ENCODE measurements at regions not wholly inside any gene's neighbourhood (a gene's known extent, or its start where the extent isn't known, plus 50 kb on each side); places are given as distances from the start of the nearest gene placed in this dataset.

- DNase-seq (ENCODE audit: low read depth in 3 of 3) = no peak
These were observed 390.0 kb downstream of the PLK2 start for GRCh38 chr5:58069846-58070245.

DNA sequence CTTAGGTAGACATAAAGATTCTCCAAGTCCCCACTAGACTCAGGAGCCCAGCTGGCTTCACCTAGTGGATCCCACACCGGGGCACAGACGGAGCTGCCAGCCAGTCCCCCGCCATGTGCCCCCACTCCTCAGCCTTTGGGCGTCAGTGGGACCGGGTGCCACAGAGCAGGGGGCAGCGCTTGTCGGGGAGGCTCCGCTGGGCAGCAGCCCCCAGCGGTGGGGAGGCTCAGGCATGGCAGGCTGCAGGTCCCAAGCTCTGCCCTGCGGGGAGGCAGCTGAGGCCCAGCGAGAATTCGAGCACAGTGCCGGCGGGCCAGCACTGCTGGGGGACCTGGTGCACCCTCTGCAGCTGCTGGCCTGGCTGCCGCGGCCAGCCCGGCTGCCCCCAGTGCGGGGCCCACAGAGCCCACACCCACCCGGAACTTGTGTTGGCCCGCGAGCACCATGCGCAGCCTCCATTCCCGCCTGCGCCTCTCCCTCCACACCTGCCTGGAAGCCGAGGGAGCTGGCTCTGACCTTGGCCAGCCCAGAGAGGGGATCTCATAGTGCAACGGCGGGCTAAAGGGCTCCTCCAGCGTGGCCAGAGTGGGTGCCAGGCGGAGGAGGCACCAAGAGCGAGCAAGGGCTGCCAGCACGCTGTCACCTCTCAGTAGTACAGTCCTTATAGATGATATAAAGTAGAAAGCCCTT is 390.7 kb downstream of the PLK2 start:
- DNase-seq (ENCODE audit: low read depth in 3 of 3) = no peak

DNA sequence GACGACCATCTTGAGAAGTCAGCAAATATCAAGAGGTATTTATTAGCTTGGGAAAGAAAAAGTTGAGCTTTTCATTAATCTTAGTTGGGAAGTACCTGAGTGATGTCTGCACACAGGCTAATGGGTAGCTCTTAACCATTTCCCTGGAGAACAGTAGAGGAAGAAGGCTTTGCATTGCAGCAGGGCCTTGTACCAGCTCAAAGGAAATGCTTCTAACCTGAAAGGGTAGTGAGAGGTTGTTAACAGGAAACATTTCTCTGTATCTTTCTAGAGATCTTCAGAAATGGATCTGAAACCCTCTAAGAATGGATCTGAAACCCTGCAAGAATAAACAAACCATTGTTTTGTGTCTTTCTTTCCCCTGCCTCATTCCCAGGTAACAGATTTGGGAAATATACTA is 393.3 kb downstream of the PLK2 start:
- DNase-seq (ENCODE audit: low read depth in 3 of 3) = no peak

GRCh38 chr5:58066076-58066475 is 393.8 kb downstream of the PLK2 start:
- no peak for DNase-seq (ENCODE audit: low read depth in 3 of 3)

DNA sequence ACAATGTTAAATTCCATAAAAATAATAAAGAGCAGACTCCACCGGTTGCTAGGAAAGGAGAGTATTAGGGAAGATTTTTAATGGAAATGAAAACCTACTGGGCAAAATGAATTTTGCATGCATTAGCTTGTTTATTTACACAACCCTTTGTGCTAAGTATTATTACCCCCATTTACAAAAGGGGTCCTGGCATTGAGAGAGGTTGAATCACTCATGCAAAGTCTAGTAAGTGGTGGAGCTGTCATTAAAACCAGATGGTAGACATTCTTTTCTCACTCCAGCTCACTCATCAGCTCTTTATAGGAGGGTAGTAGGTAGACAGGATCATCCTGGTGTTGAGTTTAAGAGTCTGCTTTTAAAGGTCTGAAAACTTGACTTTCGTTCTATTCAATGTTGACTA is 395.1 kb downstream of the PLK2 start:
- DNase-seq (ENCODE audit: low read depth in 3 of 3) = no peak

DNA sequence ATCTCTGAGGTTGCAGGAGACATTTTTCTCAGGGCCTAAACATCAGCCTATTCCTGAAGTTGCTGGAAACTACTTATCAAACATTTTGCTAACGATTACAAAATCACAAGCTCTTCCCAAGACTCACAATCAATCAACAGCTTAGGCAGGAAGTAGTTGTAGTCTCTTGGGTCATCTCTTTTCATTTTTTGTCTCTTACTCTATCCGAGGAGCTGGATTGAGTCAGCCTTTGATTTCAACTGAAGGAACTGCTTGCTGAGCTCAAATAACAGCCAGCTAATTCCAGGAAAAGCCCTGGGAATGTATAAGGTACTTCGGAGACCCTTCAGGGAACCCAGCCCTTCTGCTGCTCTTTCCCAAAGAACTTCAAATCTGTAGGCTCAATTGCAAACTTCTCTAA is 398.9 kb downstream of the PLK2 start:
- no peak for DNase-seq (ENCODE audit: low read depth in 3 of 3)

GRCh38 chr5:58057324-58057723 is 402.6 kb downstream of the PLK2 start:
- DNase-seq (ENCODE audit: low read depth in 3 of 3) = no peak

GRCh38 chr5:58056546-58056945 is 403.3 kb downstream of the PLK2 start:
- DNase-seq (ENCODE audit: low read depth in 3 of 3) = no peak

DNA sequence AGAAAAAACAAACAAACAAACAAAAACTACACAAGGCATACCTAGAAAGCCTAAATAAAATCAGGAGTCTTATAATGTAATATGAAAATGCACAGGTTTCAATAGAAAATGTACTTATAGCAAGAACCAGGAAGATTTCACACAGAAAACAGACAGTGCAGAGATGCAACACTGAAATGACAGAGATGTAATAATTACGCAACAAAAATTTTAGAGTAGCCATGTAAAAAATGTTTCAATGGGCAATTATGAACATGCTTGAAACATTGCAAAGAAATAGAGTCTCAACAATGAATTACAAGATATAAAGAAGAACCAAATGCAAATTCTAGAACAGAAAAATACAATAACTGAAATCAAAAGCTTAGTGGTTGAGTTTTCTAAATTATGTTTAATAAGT is 405.9 kb downstream of the PLK2 start:
- DNase-seq (ENCODE audit: low read depth in 3 of 3) = no peak

DNA sequence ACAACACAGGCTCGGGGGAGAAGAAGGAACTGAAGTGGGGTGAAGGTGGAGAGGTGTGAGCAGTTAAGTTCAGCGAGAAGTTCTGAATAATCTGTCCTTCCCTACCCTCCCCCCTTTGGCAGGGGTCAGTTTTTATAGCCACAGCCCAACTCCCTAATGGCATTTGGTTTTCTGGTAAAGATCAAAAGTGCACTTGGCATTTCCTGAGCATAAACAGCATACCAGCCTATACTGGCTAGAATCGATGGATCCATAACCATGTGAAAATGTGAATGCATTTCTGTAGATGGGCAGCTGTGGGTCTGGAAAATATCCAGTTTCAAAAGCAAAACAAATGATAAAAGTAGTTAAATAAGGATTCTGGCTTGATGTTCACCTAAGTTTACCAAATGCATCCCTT is 410.9 kb downstream of the PLK2 start:
- DNase-seq (ENCODE audit: low read depth in 3 of 3) = no peak

DNA sequence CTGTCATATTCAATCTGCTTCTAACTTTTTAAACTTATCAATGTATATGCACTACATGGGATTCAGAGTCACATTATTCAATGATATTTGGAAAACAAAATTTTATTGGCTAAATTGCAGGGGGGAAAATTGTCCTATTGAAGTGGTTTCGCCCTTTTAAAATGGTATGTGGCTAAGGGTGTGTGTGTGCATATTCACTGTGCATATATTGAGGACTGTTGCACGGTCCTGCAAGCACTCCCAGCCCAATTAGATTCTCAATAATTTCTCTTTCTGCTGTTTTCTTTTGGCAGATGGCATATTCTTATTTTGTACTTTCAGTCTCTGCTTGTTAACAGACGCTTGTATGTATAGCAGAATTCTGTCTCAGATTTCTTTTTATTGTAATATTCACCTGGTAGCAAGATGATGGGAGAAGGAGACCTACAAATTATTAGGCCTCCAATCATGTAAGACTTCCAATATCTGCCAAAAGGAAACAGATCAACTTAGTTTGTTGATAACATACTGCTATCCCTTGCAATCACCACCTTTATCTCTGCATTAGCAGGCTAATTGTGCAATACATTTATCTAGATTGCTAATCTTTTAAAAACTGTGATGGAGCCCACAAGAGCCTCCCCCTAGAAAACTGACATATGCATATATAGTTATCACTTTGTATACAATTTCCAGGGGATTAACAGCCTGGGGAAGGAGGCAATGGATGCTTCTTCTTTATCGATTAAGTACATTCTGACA is 411.5 kb downstream of the PLK2 start:
- no peak for DNase-seq (ENCODE audit: low read depth in 3 of 3)

GRCh38 chr5:58046371-58046770 is 413.5 kb downstream of the PLK2 start:
- no peak for DNase-seq (ENCODE audit: low read depth in 3 of 3)

GRCh38 chr5:58044166-58044565 is 415.7 kb downstream of the PLK2 start:
- no peak for DNase-seq (ENCODE audit: low read depth in 3 of 3)

DNA sequence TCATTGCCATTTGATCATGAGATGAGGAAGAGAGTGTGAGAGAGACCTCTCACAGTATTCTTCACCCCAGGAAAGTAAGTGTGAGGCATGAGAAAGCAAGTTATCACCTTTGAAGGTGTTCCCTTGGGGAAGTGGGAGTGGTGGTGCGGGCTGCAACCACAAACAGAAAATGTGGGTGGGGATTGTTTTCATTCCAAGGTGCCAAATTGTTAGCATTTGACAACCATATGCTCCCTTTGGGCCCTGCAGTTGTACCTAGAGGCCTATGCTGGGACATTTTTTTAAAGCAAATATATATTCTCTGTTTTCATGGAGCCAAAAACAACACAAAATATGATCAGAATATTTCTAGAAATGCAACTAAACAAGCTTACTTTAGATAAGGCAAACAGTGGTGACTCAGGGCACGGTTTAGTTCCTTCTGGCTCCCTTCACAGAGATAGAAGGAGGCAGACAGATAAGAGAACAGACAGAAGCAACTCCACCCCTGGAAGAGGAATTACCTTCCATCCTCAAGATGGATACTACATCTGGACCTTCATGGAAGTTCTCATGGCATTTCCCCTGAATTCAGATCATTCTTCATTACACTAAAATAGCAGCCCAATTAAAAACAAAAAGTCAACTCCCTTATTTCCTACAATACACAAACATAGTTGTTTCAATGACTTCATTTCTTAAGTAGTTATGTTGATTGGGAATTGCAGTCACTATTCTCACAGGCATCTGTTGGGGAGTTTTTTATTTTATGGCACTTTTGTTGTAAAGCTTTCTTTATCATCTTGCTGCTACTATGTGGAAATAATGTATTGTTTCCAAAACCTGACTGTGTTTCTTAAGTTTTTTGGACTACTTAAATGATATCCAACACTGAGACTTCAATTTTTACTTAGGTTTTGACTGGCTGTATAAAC is 416.6 kb downstream of the PLK2 start:
- no peak for DNase-seq (ENCODE audit: low read depth in 3 of 3)

- DNase-seq (ENCODE audit: low read depth in 3 of 3) = no peak
These were observed 418.0 kb downstream of the PLK2 start for GRCh38 chr5:58041884-58042283.

DNA sequence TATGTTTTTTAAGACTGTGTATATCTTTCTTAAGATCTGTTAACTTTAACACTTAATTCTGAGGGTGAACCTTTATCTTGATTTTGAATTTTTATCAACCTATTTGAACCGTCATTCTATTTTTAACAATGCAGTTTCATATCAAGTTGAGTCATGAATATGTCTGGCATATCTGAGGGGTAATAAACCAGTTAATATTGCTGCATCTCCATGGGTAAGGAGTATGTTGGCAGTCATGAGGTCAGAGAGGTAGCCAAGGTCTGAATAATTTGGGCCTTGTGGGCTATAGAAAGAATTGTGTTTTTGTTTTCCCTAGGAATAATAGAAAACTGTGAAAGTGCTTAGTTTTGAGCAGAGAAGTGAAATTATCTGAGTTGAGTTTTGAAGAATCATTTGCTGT is 419.0 kb downstream of the PLK2 start:
- DNase-seq (ENCODE audit: low read depth in 3 of 3) = no peak

DNA sequence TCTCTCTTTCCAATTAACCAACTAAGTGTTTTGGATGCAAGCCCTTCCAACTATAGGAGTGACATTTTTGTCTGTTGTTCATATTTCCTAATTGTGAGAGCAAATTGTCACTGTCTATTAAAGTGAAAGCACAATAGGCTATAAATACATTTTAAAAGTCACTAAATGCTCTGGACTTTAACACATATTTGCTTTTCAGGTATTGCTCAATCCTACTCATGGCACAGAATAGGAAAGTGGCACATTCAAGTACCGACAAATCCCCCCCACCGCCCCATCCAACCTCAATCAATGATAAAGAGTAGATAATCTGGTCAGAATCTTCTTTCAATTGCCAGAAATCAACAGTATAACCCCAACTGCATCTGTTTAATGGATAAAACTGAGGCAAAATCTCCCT is 419.8 kb downstream of the PLK2 start:
- DNase-seq (ENCODE audit: low read depth in 3 of 3) = no peak

GRCh38 chr5:58037899-58038298 is 422.0 kb downstream of the PLK2 start:
- DNase-seq (ENCODE audit: low read depth in 3 of 3) = no peak

GRCh38 chr5:58025809-58026208 is 434.1 kb downstream of the PLK2 start:
- DNase-seq (ENCODE audit: low read depth in 3 of 3) = no peak

DNA sequence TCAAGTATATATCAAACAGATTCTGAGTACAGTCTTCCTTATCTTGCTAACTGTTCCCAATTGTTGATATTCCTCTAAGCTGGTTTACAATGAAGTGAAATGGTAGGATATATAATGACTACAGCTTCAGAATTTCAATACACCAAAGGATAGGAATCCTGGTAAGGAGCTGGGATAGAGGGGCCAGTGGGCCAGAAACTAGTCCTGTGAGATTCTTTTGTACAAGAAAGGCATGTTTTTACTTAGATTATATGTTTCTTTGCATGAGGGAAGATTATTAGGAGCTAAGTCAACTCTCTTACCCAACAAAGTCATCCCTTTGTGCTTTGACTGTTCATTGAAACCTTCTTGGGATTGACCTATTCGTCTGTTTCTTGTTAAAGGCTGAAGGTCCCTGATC is 435.7 kb downstream of the PLK2 start:
- DNase-seq (ENCODE audit: low read depth in 3 of 3) = no peak

- DNase-seq (ENCODE audit: low read depth in 3 of 3) = no peak
These were observed 437.8 kb downstream of the PLK2 start for GRCh38 chr5:58022055-58022454.

- DNase-seq (ENCODE audit: low read depth in 3 of 3) = no peak
These were observed 438.4 kb downstream of the PLK2 start for GRCh38 chr5:58021466-58021865.

DNA sequence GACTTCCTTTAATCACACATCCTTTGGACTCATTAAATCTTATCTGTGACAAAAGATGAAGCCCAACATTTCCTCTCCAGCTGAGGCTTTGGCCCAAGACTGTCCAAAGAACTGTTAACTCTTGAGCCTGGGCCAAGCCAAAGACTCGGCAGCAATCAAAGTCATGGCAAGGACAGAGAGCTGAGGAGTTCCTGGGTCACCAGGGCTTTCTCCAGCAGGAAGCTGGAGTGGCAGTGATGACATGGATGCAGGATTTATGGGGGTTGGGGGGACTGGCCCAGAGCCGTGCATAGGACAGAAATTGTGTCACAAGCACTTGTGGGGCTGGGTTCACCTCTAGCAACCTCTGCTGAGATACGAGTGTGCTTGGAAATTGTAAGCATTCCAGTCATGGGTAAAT is 440.3 kb downstream of the PLK2 start:
- DNase-seq (ENCODE audit: low read depth in 3 of 3) = no peak
